KMS-11 (cell line): ENCODE measurements at regions not wholly inside any gene's neighbourhood (a gene's known extent, or its start where the extent isn't known, plus 50 kb on each side); places are given as distances from the start of the nearest gene placed in this dataset.

ENCODE experiments used
- H2AFZ ChIP-seq: fragments of 200-600 bp; sonication (generic); 2 replicates; pipeline ENCODE4 v1.6.1; 2016; ENCODE audit warnings: antibody characterized with exemption, mixed run types, low read depth
- H3K27ac ChIP-seq: fragments of 200-600 bp; sonication (generic); 2 replicates; pipeline ENCODE4 v1.6.1; 2016; ENCODE audit warnings: mild to moderate bottlenecking, mixed run types
- H3K27me3 ChIP-seq: fragments of 200-600 bp; sonication (generic); 2 replicates; pipeline ENCODE4 v1.6.1; 2017; ENCODE audit warnings: mild to moderate bottlenecking, low read depth, mixed run types, moderate library complexity; ENCODE audit not compliant: insufficient read depth
- H3K36me3 ChIP-seq: fragments of 200-600 bp; sonication (generic); 2 replicates; pipeline ENCODE4 v1.6.1; 2017; ENCODE audit warnings: mild to moderate bottlenecking, mixed run types; ENCODE audit not compliant: insufficient read depth
- H3K4me1 ChIP-seq: fragments of 200-600 bp; sonication (generic); 2 replicates; pipeline ENCODE4 v1.6.1; 2016; ENCODE audit warnings: mild to moderate bottlenecking, low read depth, mixed run types; ENCODE audit not compliant: poor library complexity, severe bottlenecking
- H3K4me2 ChIP-seq: fragments of 200-600 bp; sonication (generic); 2 replicates; pipeline ENCODE4 v1.7.0; 2016; ENCODE audit warnings: mild to moderate bottlenecking, mixed run types
- H3K4me3 ChIP-seq: fragments of 200-600 bp; sonication (generic); IDR thresholded peaks from 2 replicates; pipeline ENCODE4 v1.6.1; 2017; ENCODE audit warnings: low read depth, low read length, mixed read lengths; ENCODE audit not compliant: insufficient read depth
- H3K79me2 ChIP-seq: fragments of 200-600 bp; sonication (generic); 2 replicates; pipeline ENCODE4 v1.6.1; 2016; ENCODE audit warnings: low read depth, mixed run types; ENCODE audit not compliant: insufficient read depth
- H3K9ac ChIP-seq: fragments of 200-600 bp; sonication (generic); 2 replicates; pipeline ENCODE4 v1.6.1; 2016; ENCODE audit warnings: mild to moderate bottlenecking, mixed run types
- H4K20me1 ChIP-seq: fragments of 200-600 bp; sonication (generic); 2 replicates; pipeline ENCODE4 v1.6.1; 2016; ENCODE audit warnings: mild to moderate bottlenecking, mixed run types; ENCODE audit not compliant: insufficient read depth
- TF ChIP-seq, protein P1 (sequence below): fragments of 200-600 bp; sonication (generic); conservative IDR thresholded peaks from 2 replicates; pipeline ENCODE4 v1.6.1; 2017; ENCODE audit warnings: low read depth, mild to moderate bottlenecking, antibody characterized with exemption, low read length, moderate library complexity, mixed read lengths

DNA sequence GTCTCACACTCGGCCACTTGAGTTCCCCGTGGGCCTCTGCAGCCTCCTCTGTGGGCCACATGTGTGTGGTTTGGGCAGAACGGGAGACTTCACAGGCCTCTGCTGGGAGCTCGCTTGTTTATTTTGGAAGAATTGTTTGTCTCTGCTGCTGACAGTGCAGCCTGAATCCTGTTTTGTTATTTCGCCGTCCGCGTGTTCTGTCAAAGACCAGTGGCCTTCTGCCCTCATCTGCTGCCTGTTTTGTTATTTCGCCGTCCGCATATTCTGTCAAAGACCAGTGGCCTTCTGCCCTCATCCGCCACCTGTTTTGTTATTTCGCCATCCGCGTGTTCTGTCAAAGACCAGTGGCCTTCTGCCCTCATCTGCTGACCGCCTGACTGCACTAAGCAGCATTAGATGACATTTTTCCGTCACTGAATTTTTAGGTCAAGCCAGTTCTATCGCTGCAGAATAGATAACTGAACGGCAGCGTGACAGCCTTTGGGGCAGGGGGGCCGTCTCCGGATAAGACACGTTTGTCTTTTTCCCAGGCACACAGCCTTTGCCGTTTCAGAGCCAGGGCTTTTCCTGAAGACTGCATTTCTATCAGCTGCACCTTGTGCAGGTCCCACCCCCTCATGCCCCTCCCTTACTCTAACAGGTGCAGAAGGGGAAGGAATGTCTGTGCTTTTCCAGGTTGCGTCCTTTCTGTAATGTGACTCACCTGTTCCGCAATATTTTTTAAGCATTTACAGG lies 158.5 kb upstream of the AFDN start:
- H3K36me3 ChIP-seq, result no peaks in the 10 kb centered on the region
- H3K4me3 ChIP-seq, result no peak overlapping the region
- no peak overlapping the region for H3K9ac ChIP-seq
- TF ChIP-seq, protein P1, sequence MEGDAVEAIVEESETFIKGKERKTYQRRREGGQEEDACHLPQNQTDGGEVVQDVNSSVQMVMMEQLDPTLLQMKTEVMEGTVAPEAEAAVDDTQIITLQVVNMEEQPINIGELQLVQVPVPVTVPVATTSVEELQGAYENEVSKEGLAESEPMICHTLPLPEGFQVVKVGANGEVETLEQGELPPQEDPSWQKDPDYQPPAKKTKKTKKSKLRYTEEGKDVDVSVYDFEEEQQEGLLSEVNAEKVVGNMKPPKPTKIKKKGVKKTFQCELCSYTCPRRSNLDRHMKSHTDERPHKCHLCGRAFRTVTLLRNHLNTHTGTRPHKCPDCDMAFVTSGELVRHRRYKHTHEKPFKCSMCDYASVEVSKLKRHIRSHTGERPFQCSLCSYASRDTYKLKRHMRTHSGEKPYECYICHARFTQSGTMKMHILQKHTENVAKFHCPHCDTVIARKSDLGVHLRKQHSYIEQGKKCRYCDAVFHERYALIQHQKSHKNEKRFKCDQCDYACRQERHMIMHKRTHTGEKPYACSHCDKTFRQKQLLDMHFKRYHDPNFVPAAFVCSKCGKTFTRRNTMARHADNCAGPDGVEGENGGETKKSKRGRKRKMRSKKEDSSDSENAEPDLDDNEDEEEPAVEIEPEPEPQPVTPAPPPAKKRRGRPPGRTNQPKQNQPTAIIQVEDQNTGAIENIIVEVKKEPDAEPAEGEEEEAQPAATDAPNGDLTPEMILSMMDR, result no peak
- no peaks in the 10 kb centered on the region for H3K27me3 ChIP-seq
- no peak overlapping the region for H2AFZ ChIP-seq
- no peaks in the 10 kb centered on the region for H4K20me1 ChIP-seq
- no peaks in the 10 kb centered on the region for H3K79me2 ChIP-seq
- H3K4me2 ChIP-seq, result no peak overlapping the region
- H3K4me1 ChIP-seq, result no peaks in the 10 kb centered on the region
- H3K27ac ChIP-seq, result no peak overlapping the region

DNA sequence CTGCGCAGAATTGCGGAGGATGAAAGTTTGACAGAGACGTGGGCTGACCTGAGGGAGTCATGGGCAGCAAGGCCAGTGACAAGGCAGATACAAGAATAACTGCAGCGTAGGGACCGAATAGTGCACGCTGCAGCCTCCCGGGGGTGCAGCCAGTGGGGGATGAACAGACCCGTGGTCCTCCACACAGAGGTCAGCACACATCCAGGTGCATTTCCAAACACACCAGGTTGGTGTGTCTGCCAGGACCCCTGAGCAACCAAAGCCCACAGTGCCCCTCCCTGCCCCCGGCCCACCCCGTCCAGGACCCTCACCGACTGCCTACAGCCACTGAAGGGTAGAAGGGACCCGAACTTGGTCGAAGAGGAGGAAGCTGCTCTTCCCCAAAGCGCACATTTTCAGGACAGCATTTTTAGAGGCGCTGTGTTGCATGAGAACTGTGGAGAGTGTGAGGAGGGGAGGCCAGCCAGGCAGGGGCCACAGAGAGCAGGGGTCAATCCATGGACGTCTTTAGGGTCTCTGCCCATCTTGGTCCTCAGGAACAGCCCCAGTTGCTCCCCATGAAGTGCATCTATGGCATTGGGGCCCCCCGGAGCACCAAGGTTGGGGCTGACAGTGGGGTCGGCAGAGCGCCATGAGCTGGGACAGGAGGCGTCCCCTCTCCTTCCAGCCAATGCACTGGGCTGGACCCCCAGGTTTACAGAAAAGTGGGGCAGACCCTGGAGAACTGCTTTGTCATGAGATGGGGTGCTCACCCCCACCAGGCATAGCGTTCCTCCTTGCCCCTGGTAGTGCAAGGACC lies 157.8 kb upstream of the AFDN start:
- no peak overlapping the region for H3K4me2 ChIP-seq
- H3K27me3 ChIP-seq, result no peaks in the 10 kb centered on the region
- TF ChIP-seq, protein P1, result no peak

DNA sequence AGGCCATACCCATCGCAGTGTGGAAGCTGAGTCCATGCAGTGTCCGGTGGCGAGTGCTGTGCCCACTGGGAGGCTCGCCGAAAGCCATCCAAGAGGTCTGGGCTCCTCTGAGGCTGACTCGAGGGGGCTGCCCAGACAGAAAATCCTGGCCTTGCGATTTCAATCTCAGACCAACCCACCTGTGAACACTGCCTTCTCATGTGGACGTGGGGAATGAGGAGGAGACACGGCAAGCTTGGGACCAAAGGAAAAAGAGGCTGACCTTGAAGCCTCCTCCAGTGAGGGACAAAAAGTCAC lies 157.2 kb upstream of the AFDN start:
- H3K27ac ChIP-seq, result no peak overlapping the region

More for the DNA sequence above, 157.8 kb upstream of the AFDN start:
- Histone ChIP-seq H3K9ac (no peak overlapping the region), H3K36me3 (no peaks in the 10 kb centered on the region), H3K79me2 (no peaks in the 10 kb centered on the region), H3K27ac (no peak overlapping the region), H3K4me3 (no peak overlapping the region), H3K4me1 (no peaks in the 10 kb centered on the region), H4K20me1 (no peaks in the 10 kb centered on the region), H2AFZ (no peak overlapping the region)

GRCh38 chr6:167669870-167670802 lies 156.6 kb upstream of the AFDN start:
- H3K27me3 ChIP-seq, result no peaks in the 10 kb centered on the region
- no peak overlapping the region for H3K4me3 ChIP-seq
- no peak overlapping the region for H3K9ac ChIP-seq
- no peak overlapping the region for H3K4me2 ChIP-seq
- no peak overlapping the region for H2AFZ ChIP-seq
- TF ChIP-seq, protein P1, result no peak
- no peaks in the 10 kb centered on the region for H3K79me2 ChIP-seq
- no peaks in the 10 kb centered on the region for H4K20me1 ChIP-seq
- no peaks in the 10 kb centered on the region for H3K4me1 ChIP-seq
- no peak overlapping the region for H3K27ac ChIP-seq
- H3K36me3 ChIP-seq, result no peaks in the 10 kb centered on the region

More for the DNA sequence above, 157.2 kb upstream of the AFDN start:
- H3K4me1 ChIP-seq, result no peaks in the 10 kb centered on the region
- H3K4me3 ChIP-seq, result no peak overlapping the region
- no peak overlapping the region for H3K4me2 ChIP-seq
- no peaks in the 10 kb centered on the region for H4K20me1 ChIP-seq
- no peak overlapping the region for H2AFZ ChIP-seq
- no peaks in the 10 kb centered on the region for H3K27me3 ChIP-seq
- TF ChIP-seq, protein P1, result no peak
- H3K79me2 ChIP-seq, result no peaks in the 10 kb centered on the region
- no peak overlapping the region for H3K9ac ChIP-seq
- H3K36me3 ChIP-seq, result no peaks in the 10 kb centered on the region
